HG02759 (cell line): ENCODE measurements at regions not wholly inside any gene's neighbourhood (a gene's known extent, or its start where the extent isn't known, plus 50 kb on each side); places are given as distances from the start of the nearest gene placed in this dataset.

ENCODE experiments used
- ATAC-seq: cut with Tn5 transposase; IDR thresholded peaks from one replicate; pipeline ENCODE4 v1.9.1; 2021; ENCODE audit warnings: mild to moderate bottlenecking, moderate library complexity; ENCODE audit not compliant: unreplicated experiment

DNA sequence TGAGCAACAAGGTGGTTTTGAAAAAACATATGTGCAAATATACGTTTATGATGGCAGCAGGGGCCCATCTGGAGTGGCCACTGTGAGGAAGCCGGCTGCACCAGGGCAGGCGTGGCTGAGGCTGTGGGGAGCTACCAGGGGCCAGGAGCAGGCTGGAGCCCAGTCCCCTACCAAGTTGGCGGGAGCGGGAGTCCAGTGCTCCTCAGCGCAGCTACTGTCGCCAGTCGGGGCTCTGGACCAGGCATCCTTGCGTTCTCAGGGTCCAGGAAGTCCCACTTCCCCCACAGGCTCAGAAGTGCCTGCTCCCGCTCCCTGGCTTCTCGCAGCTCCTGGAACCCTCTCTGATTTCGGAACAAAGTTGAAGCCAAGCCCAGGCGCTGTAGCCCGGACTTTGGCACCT lies 1377.5 kb upstream of the FLRT2 start:
- ATAC-seq = no peak

DNA sequence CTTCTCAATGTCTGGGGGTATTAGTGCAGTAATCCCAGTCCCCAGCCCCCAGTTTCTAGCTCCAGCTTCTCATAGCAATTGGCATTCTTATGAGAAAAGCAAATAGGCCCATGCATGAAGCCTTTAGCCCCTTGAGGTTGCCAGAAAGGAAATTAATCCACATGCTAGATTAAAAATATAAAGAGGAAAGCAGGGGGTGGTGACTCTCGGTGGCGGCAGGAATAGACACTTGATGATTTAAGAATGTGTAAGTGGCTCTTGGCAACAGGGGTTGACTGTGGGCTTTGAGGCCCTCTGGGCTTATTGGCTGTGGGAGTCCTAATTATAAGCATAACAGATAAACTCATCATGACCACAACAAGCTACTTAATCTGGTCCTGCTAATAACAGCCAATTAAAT lies 1367.3 kb upstream of the FLRT2 start:
- no peak for ATAC-seq

DNA sequence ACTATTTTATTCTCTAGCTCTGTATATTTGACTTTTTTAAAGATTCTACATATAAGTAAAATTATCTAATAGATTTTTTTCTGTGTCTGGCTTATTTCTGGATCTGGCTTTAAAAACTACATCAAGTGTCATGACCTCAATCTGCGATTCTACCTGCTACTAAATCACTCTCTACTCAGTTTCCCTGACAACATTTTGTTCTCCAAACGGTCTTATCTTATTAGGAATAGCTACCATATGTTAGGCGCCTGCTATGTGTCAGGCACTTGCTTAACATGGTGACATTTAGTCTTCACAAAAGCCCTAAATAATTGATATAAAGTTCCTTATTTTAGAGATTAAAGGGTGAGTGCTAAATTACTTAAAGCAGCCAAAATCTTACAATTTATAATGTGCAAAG lies 1362.9 kb upstream of the FLRT2 start:
- no peak for ATAC-seq

DNA sequence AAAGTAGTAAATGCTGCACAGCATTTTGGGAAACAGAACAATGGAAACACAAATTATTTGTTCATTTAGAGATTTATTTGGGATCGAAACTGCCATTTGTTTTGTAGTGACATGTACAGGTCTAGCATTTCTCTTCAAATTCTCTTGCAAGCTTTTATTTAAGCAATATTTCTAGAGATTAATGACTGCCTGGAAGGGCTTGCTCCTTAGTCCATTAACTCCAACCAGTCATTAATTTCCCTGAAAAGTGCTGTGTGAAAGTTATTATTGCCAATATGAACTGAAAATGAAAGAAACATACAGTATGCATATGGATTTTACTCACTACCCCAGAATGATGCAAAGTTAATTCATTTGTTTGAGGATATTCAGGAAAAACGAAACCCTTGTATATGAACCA lies 1349.6 kb upstream of the FLRT2 start:
- ATAC-seq = no peak

DNA sequence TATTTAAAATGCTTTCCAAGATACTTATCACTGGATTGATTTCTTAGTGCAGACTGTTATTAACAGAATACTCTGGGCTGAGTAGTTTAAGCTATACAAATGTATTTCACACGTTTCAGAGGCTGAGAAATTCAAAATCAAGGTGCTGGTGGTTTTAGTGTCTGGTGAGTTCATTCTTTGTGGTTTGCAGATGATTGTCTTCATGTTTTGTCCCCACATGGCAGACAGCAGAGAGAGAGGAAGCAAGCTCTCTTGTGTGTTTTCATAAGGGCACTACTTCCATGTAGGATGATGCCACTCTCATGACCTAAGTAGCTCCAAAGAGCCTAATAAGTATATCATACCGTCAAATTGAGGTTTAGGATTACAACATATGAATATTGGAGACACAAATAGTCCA lies 1348.9 kb upstream of the FLRT2 start:
- no peak for ATAC-seq

DNA sequence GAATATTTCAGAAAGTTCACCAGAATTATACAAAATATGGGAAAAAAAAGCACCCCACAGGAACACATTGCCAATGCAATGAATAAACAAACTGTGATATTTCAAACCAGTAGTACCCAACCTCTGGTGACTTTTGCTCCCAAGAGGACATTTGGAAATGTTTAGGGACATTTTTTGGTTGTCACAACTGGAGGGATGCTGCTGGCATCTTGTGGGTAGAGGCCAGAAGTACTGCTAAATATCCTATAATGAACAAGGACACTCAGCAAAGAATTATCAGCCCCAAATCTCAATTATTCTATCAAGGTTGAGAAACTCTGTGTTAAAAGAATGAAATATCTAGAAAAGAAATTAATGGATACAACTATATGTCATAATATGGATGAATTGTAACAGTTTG lies 1334.4 kb upstream of the FLRT2 start:
- no peak for ATAC-seq

DNA sequence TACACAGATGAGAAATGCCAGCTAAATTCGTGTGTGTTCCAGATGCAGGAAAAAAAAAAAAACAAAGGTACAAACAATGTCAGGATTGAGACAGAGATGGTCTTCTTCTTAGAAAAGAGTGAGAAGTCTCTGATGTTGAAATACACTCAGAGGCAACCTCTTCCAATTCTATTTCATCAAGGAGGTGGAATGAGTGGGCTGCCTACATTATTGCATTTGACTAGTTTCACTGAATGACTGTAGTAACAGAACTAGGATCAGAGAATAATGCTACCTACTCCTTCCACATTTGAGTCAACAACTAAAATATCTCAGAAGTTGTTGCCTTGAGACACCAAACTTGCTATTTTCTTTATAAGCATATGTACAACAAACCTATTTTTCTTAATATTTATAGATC lies 1332.2 kb upstream of the FLRT2 start:
- ATAC-seq = no peak

DNA sequence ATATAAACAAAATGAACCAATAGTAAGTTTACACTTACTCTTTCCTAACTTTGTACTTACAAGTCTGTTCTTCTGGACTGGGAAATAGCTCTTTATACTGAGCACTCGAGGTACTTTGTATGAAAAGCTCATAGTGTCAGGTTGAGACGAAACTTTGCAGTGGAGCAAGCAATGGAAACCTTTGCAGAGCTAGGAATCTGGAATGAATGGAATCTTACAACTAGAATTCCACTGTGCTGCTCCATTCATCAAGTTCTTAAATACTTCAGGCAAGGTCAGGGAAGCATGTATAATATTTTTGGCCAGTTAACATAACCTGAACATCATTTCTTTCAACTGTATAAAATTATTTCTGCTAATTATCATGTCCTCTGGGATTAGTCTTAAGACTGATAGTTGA lies 1327.5 kb upstream of the FLRT2 start:
- no peak for ATAC-seq

DNA sequence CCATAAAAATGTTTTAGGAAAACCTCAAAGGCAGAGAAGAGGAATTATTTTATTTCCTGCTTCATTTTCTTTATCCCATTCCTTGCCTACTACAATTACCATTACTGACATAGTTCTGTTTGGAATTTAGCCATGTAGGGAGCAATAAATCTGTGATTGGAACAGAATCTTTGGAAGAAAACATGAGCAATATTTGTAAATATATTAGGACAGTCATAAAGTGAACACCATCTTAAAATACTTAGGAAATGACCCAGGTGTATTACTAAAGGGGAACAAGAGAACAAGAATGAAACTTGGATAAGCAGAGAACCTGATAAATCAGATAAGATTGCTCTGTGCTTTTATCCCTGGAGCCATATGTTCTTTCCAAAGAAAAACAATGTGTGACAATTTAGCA lies 1326.0 kb upstream of the FLRT2 start:
- ATAC-seq = no peak

DNA sequence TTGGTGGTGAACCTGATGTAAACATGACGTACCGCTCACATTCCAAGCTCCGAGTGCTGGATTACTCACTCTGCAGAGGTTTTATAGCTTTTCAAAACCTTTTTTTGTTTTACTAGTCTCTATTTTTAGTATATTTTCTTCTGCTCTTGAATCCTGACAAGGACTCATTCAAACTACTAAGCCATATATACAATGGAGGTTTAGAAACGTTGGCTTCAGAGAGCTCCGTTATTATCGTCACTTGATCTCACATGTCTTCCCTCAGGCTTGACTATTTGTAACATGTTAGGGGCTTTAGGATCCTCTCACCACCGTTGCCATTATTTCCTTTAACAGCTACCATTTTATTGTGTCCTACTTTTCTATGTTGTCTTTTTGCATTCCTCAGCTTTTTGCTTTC lies 1321.5 kb upstream of the FLRT2 start:
- ATAC-seq = no peak

DNA sequence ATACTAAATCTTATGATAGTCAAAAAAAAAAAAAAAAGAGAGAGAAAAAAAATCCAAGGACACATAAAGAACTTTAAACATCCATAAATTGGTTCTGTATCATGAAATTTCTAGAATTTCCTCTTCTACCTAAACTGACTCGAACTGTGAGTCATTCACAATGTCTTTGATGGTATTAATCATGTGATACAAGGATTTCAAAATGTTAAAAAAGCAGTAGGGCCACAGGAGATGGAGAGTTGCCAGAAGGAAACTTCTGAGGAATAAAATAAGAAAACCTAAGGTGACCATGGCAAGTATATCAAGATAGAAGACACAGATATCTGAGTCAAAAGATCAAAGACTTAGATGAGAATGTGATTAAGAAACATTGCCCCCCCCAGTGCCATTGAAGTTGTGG lies 1320.9 kb upstream of the FLRT2 start:
- ATAC-seq = no peak

DNA sequence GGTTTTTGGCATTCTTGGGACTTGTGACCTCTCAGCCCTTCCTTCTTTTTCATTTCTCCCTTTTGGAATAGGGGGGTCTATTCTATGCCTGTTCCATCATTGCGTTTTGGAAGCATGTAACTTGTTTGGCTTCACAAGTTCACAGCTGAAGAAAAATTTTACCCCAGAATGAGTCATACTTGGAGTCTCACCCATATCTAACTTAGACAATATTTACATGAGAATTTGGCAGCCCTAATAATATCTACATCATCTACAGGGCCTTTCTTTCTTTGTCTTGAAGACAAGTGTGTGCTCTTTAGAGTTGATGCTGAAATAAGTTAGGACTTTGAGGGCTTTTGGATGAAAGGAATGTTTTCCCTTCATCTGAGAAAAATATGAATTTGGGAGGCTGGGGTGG lies 1312.9 kb upstream of the FLRT2 start:
- ATAC-seq = no peak

DNA sequence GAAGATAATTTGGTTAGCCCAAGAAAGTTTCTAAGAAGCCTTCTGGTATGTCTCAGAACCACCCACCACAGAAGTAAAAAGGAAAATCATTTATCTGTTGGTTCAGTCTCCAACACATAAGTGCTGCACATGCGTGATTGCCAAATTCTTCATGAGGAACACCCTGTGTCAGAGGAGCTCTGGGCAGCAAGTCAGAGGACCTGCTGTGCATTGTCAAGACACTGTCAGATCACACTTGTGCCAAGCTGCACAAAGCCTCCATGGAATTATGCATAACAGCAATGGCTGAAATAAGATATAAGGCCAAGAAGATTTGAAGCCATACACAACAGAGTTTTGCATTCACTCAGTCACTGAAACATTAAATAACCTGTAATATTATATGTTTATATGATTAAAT lies 1304.7 kb upstream of the FLRT2 start:
- ATAC-seq = no peak

DNA sequence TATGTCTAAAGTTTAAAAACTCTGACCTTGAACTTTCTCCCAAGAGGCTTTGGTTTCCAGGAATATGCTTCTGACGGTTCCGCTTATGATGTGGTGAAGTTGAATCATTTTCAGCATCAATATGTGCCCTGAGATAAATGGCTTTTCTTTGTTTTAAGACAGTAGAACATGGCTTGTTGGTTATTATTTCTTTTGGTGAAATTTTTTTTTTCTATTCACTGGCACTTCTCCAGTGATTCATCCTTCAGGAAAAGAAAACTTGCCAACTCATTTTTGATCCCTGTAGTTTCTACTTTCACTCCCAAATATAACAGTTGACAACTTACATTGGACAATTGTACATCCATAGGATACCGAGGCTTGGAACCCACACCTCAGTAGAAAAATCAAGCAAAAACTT lies 1301.2 kb upstream of the FLRT2 start:
- no peak for ATAC-seq

DNA sequence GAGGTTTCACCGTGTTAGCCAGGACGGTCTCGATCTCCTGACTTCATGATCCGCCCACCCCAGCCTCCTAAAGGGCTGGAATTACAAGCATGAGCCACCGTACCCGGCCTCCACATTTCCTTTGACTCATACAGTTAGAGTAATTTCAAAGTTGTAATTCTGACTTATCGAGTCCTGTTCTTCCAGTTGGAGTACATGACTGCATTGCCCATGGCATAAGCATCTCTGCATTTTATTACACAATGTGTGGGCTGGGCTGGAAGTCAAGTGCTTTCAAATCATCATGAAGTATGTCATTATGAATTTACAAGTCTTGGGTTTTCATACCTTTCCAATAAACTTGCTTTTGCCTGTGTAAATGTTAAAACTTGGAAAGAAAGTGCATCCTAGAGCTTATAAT lies 1295.7 kb upstream of the FLRT2 start:
- no peak for ATAC-seq

DNA sequence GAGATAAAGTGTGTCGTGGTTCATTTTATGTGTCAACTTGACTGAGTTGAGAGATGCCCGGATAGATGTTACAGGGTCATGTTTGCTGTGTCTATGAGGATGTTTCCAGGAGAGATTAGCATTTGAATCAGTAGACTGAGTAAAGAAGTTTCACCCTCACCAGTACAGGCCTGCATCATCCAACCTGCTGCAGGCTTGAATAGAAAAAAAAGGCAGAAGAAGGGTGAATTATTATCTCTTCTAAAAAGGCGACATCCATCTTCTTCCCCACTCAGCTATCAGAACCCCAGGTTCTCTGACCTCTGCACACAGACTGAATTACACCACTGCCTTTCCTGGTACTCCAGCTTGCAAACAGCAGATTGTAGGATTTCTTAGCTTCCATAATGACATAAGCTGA lies 1293.7 kb upstream of the FLRT2 start:
- no peak for ATAC-seq

DNA sequence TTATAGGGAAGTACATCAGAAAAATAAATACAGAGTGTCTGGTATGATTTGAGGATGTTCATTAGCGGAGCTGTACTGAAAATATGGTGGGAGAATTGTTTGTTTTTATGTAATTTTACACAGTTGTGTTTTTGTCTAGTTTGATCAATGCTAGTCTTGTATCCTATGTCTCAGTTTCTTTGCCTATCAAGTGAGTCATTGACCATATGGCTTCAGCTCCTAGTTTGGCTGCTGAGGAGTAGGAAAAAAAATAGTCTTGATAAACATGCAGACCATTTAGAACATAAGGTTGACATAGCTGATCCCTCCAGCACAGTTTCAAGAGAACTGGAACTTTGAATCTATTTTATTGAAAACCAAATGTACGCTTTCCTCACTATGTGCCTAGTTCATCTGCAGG lies 1292.1 kb upstream of the FLRT2 start:
- no peak for ATAC-seq

DNA sequence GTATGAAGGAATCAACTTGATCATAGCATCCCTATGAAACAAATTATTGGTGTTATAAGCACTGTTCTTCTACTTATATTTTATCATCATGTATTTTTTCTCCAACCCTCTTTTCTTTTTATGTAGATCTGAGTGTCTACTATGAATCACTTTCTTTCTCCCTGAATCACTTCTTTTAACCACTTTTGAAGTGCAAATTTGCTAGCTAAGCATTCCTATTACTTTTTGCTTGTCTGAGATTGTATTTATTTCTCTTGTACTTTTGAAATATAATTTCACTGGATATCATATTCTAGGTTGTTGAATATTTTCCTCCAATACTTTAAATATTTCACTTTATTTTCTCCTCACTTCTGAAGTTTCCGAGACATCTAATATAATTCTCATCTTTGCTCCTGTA lies 1282.3 kb upstream of the FLRT2 start:
- no peak for ATAC-seq

DNA sequence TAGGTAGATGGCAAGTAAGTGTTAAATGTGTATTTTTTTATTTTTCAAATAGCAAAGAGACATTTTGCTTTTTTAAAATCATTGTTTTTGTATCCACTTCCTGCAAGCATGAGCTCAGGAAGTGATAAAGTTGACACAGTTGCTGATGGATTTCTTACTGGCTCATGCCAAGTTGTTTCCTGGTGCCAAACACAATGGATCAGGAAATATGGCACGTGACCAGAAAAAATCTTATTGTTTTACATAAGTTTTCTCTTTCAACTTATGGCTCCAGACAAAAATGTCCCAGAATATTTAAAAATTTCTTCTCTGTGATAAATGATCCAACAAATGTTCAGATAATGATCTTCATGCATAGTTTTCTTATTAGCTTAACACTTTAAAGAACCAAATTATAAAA lies 1279.1 kb upstream of the FLRT2 start:
- ATAC-seq = no peak

DNA sequence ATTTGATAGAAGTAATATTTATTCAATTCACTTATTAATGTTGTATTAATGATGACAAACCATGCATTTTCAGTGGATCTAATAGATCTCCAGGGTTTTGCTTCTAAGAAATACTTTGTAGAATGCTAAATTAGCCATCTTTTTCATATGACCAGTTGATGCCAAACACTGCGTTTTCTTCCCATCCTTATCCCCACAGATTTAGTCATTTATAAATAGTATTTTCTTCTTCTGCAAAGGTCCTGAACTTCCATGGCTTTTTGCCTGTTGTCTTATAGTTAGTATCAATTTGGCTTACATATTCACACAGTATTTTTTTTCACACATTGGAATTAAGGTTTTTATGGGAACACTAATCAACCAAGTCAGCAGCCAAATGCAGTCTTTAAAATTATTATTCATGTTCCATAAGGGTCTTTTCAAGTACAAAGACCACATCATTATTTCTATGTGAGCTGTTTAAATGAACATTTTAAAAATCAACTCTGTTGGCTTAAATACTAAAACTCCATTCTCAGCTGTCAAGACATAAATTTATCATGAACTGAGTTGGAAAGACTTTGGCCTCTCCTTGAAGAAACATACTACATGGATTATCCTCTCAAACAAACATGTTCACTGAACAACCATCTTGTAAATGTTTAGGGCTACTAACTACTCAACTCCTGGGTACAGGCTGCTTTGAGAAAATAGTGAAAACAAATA lies 1278.4 kb upstream of the FLRT2 start:
- ATAC-seq = no peak

DNA sequence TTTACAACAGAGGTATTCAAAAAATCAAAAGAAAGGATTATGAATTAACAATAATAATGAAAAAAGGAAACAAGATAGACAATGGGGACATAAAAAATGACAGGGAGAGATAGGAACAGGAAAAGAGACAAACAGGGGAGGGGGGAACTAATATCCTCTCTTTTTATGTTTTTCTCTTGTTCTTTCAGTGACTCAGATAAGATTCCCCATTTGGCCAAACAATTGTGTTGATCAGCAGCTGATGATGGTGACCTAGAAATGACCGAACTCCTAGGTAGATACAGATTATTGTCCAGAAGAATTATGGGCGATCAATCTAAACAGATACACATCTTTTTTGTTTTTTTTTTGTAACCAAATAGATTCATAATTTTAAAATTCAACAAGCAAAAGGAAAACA lies 1277.2 kb upstream of the FLRT2 start:
- ATAC-seq = no peak

DNA sequence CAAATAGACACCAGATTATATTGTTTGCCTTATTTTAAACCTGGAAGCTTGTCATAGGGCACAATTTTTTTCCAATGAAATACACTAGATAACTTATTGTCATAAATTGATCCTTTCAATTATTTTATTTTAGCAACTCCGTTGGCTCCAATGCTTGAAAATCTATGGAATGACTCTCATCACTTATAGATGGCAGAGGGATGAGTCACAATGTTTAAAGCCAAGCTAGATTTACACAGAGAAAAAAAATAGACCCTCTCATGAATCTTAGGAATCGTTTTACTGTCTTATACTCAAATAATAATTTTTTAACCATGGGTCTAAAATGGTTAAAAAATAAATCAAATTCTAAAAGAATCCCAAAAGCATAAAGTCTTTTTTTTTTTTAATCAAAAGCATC lies 1276.6 kb upstream of the FLRT2 start:
- no peak for ATAC-seq

DNA sequence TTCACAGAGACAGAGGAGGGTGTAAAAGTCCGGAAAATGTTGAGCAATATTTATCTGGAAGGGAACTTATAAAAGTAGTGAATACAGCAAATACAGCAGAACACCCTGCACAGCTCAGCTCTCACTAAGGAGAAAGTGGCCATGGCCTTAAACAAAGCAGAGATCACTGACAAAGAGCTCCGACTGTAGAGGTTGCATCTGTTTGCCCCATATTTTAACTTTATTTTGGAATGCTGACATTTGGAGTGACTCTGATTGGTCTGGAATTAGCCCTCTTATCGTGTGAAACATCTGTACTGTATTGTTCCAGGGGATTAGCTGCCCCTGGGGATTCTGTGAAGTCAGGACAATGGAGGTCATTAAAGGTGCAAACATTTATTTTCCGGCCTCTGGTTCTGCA lies 1275.7 kb upstream of the FLRT2 start:
- no peak for ATAC-seq

DNA sequence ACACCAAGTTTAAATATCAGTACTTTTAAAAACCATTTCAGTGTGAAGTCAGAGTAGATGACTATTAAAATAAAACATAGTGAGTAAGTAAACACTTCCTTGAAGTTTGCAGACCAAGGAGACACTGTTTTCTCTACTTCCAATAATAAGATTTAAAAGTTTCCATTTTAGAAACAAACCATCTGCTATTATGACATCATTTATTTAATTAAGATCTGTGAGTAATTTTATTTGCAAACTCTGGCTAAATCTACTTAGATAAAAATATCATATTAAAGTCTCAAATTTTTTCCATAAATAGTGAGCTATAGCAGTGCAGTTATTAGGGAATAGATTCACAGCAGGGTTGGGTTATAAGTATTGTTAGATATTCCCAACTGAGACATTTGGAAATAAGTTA lies 1267.0 kb upstream of the FLRT2 start:
- ATAC-seq = no peak
